MCF 10A (cell line): ENCODE measurements at regions not wholly inside any gene's neighbourhood (a gene's known extent, or its start where the extent isn't known, plus 50 kb on each side); places are given as distances from the start of the nearest gene placed in this dataset.

Source experiments
- BruUV-seq: library from RNA; stranded (reverse); fragments of 400-500 nt; replicated peaks from 2 replicates; lab custom pipeline; 2021; lab: Mats Ljungman, UMichigan
- CTCF ChIA-PET: fragments of 300-600 bp; sonication (Branson Sonifier 250); formaldehyde crosslinking; extraction: SDS; loops from one replicate; lab custom pipeline; 2021; ENCODE audit warnings: antibody characterized with exemption, inconsistent platforms; lab: Yijun Ruan, JAX
- POLR2A ChIA-PET: fragments of 300-600, 350-650 bp; sonication (Branson Sonifier 250); formaldehyde crosslinking; extraction: SDS; loops from one replicate; lab custom pipeline; 2020; ENCODE audit warnings: antibody characterized with exemption, inconsistent platforms; lab: Yijun Ruan, JAX
- DNase-seq: peaks from one replicate; pipeline ENCODE4 v3.0.0-alpha.2; 2018; ENCODE audit not compliant: unreplicated experiment
- H3K27ac Mint-ChIP-seq: one replicate; pipeline ENCODE4 v1.8.0; 2022; ENCODE audit warnings: mild to moderate bottlenecking, low read depth, mixed read lengths; ENCODE audit not compliant: unreplicated experiment
- H3K27me3 Mint-ChIP-seq: one replicate; pipeline ENCODE4 v1.8.0; 2022; ENCODE audit warnings: mixed read lengths; ENCODE audit not compliant: insufficient read depth, unreplicated experiment
- H3K36me3 Mint-ChIP-seq: one replicate; pipeline ENCODE4 v1.8.0; 2022; ENCODE audit warnings: mild to moderate bottlenecking, moderate library complexity, mixed read lengths; ENCODE audit not compliant: insufficient read depth, unreplicated experiment
- H3K4me1 Mint-ChIP-seq: one replicate; pipeline ENCODE4 v1.8.0; 2022; ENCODE audit warnings: mixed read lengths; ENCODE audit not compliant: insufficient read depth, unreplicated experiment
- H3K4me3 Mint-ChIP-seq: one replicate; pipeline ENCODE4 v1.8.0; 2022; ENCODE audit warnings: mild to moderate bottlenecking, moderate library complexity, mixed read lengths; ENCODE audit not compliant: unreplicated experiment
- H3K9me3 Mint-ChIP-seq: one replicate; pipeline ENCODE4 v1.8.0; 2022; ENCODE audit warnings: mixed read lengths; ENCODE audit not compliant: unreplicated experiment
- CTCF ChIP-seq: fragments of 200-600 bp; IDR thresholded peaks from one replicate; pipeline ENCODE4 v1.8.0; 2022; ENCODE audit warnings: antibody characterized with exemption, mild to moderate bottlenecking; ENCODE audit not compliant: unreplicated experiment
- intact Hi-C: fragments of 100-400 bp; cut with micrococcal nuclease; formaldehyde crosslinking; loops from 2 replicates; pipeline ENCODE4 v1.14.1; 2022

DNA sequence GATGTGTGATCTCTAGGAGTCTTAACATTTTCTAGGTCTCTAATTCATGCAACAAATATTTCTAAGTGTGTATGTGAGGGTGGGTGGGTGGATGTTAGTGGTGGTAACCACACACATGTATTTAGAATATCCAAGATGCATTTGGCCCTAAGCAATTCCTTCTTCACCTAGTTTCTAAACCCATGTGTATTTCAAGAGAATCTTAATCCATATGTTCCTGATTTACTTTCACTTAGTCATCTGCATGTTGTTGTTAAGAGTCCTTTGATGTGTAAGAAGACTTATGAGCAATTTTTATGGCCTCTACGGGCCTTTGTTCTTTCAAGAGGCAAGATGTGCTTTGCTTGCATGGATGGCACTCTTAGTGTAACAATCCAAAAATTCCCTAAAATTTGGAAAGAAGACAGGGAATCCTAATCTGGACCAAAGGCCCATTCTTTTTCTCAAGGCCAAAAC, 282.6 kb downstream of the SPATA31D1 start:
- intact Hi-C loops = no loop called here
- DNase-seq = no peak
- no peaks in the 10 kb centered on the region for H3K27me3 Mint-ChIP-seq
- no peak overlapping the region for H3K4me3 Mint-ChIP-seq
- no peaks in the 10 kb centered on the region for H3K36me3 Mint-ChIP-seq
- no peak for TF ChIP-seq CTCF
- H3K27ac Mint-ChIP-seq = no peak overlapping the region
- CTCF ChIA-PET = no interaction called here
- POLR2A ChIA-PET = no interaction called here
- peaks cover 6% of the 10 kb centered on the region for H3K4me1 Mint-ChIP-seq
- BruUV-seq = no TSS peak
- no peaks in the 10 kb centered on the region for H3K9me3 Mint-ChIP-seq

GRCh38 chr9:82273121-82273520, 284.5 kb downstream of the SPATA31D1 start:
- H3K9me3 Mint-ChIP-seq = no peaks in the 10 kb centered on the region
- H3K27me3 Mint-ChIP-seq = no peaks in the 10 kb centered on the region
- H3K36me3 Mint-ChIP-seq = no peaks in the 10 kb centered on the region
- H3K4me1 Mint-ChIP-seq = peaks cover 6% of the 10 kb centered on the region
- no TSS peak for BruUV-seq
- H3K4me3 Mint-ChIP-seq = no peak overlapping the region
- intact Hi-C loops = no loop called here
- H3K27ac Mint-ChIP-seq = no peak overlapping the region
- TF ChIP-seq CTCF = no peak
- ChIA-PET POLR2A (interaction anchor here (0.6 kb wide), 1 partner anchor 248 kb away, joined by 3 read pairs; no protein-coding TSS in a partner anchor), CTCF (no interaction called here)
- DNase-seq = no peak

DNA sequence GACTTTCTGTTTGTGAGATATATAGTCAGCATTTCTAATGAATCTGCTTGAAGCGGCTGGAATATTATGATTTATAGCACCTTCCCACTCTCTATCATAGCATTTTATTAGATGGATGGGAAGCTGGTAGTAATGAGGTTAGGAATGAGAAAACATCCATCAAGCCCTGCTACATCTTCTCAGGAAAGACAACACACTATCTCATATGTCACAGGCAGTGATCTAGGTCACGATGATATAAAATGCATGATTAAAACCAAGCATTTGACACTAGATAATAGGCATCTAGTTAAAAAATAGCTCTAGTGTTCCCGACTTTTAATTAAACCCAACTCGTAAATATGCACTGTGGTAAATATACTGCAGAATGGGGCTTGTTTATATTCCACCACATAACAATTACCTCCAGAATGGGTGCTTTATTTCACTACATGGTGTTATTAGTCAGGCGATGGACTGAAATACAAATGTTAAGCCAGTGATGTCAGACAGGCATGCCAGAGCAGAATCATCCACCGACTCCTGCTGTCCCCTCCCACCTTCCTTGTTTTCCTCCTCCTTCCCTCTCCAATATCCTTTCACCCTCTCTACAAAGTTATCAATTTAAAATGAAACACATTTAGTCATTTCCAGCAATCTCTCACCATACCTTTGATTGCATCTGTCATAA, 286.8 kb downstream of the SPATA31D1 start:
- Mint-ChIP-seq H3K27me3 (no peaks in the 10 kb centered on the region), H3K4me3 (no peak overlapping the region), H3K4me1 (peaks cover 6% of the 10 kb centered on the region), H3K9me3 (no peaks in the 10 kb centered on the region), H3K36me3 (no peaks in the 10 kb centered on the region), H3K27ac (no peak overlapping the region)
- POLR2A ChIA-PET = no interaction called here
- intact Hi-C loops = no loop called here
- CTCF ChIA-PET = no interaction called here
- DNase-seq = no peak
- TF ChIP-seq CTCF = no peak
- BruUV-seq = no TSS peak

GRCh38 chr9:82281066-82281465, 292.5 kb downstream of the SPATA31D1 start:
- Mint-ChIP-seq H3K27ac (no peak overlapping the region), H3K27me3 (no peaks in the 10 kb centered on the region), H3K9me3 (no peaks in the 10 kb centered on the region), H3K36me3 (no peaks in the 10 kb centered on the region), H3K4me1 (no peaks in the 10 kb centered on the region), H3K4me3 (no peak overlapping the region)
- DNase-seq = no peak
- BruUV-seq = no TSS peak
- intact Hi-C loops = no loop called here
- ChIA-PET CTCF (interaction anchor here (0.8 kb wide), 1 partner anchor 17 kb away, joined by 3 read pairs; no protein-coding TSS in a partner anchor), POLR2A (no interaction called here)
- TF ChIP-seq CTCF = no peak
